IMR-90 (cell line): ENCODE measurements at regions not wholly inside any gene's neighbourhood (a gene's known extent, or its start where the extent isn't known, plus 50 kb on each side); places are given as distances from the start of the nearest gene placed in this dataset.

Source experiments
- ATAC-seq: fragments of 200-7000 bp; cut with Tn5 transposase; 2 replicates; pipeline ENCODE4 v1.9.1; 2020; ENCODE audit warnings: low read depth, mild to moderate bottlenecking, moderate library complexity
- BruUV-seq: library from RNA; stranded (reverse); fragments of 400-500 nt; replicated peaks from 2 replicates; lab custom pipeline; 2021; lab: Mats Ljungman, UMichigan
- CTCF ChIA-PET: fragments of 300-600 bp; formaldehyde crosslinking; extraction: SDS; loops from one replicate; lab custom pipeline; 2021; ENCODE audit warnings: antibody characterized with exemption; lab: Yijun Ruan, JAX
- POLR2A ChIA-PET: fragments of 300-600 bp; sonication (Branson Sonifier 250); formaldehyde crosslinking; loops from one replicate; lab custom pipeline; 2022; ENCODE audit warnings: antibody characterized with exemption; ENCODE audit not compliant: unreplicated experiment; lab: Charles Lee
- DNase-seq: peaks from one replicate; pipeline ENCODE4 v3.0.0; 2013
- H2AFZ ChIP-seq: replicated peaks from 2 replicates; pipeline ENCODE3; 2013; ENCODE audit warnings: low read length, mild to moderate bottlenecking; ENCODE audit not compliant: poor library complexity
- H2AK5ac ChIP-seq: 2 replicates; pipeline ENCODE4 v1.6.1; 2013; ENCODE audit warnings: low read depth, low read length, inconsistent platforms
- H2AK9ac ChIP-seq: replicated peaks from 2 replicates; pipeline ENCODE3; 2013; ENCODE audit warnings: mild to moderate bottlenecking, low read depth, low read length, moderate library complexity; ENCODE audit not compliant: poor library complexity
- H2BK120ac ChIP-seq: 2 replicates; pipeline ENCODE4 v1.6.1; 2013; ENCODE audit warnings: low read depth, low read length, inconsistent platforms
- H2BK15ac ChIP-seq: 3 replicates; pipeline ENCODE4 v1.6.1; 2013; ENCODE audit warnings: low read depth, low read length, inconsistent platforms
- H2BK20ac ChIP-seq: 2 replicates; pipeline ENCODE4 v1.6.1; 2013; ENCODE audit warnings: low read depth, mild to moderate bottlenecking, inconsistent platforms, low read length, moderate library complexity
- H2BK5ac ChIP-seq: 2 replicates; pipeline ENCODE4 v1.6.1; 2013; ENCODE audit warnings: mild to moderate bottlenecking, low read depth, low read length, inconsistent platforms; ENCODE audit not compliant: poor library complexity, severe bottlenecking
- H3K14ac ChIP-seq: replicated peaks from 2 replicates; pipeline ENCODE4 v1.6.1; 2013; ENCODE audit warnings: low read depth, low read length, inconsistent platforms
- H3K18ac ChIP-seq: 2 replicates; pipeline ENCODE4 v1.6.1; 2013; ENCODE audit warnings: low read depth, low read length, control low read depth
- H3K23ac ChIP-seq: 2 replicates; pipeline ENCODE4 v1.6.1; 2013; ENCODE audit warnings: low read depth, low read length, inconsistent platforms
- H3K27ac ChIP-seq: 2 replicates; pipeline ENCODE4 v1.5.1; 2013; ENCODE audit warnings: mild to moderate bottlenecking, control low read depth, low read length; ENCODE audit not compliant: insufficient read depth
- H3K27me3 ChIP-seq: 2 replicates; pipeline ENCODE4 v1.6.1; 2013; ENCODE audit warnings: low read length; ENCODE audit not compliant: control insufficient read depth, insufficient read depth
- H3K36me3 ChIP-seq: 2 replicates; pipeline ENCODE4 v1.6.1; 2013; ENCODE audit warnings: low read length, mixed read lengths; ENCODE audit not compliant: control insufficient read depth, insufficient read depth
- H3K4ac ChIP-seq: 2 replicates; pipeline ENCODE4 v1.6.1; 2013; ENCODE audit warnings: low read depth, low read length, inconsistent platforms
- H3K4me1 ChIP-seq: 2 replicates; pipeline ENCODE4 v1.6.1; 2013; ENCODE audit warnings: low read length, mixed read lengths; ENCODE audit not compliant: control insufficient read depth, insufficient read depth
- H3K4me2 ChIP-seq: 2 replicates; pipeline ENCODE4 v1.6.1; 2013; ENCODE audit warnings: low read depth, mild to moderate bottlenecking, control low read depth, low read length, moderate library complexity
- H3K4me3 ChIP-seq: 2 replicates; pipeline ENCODE4 v1.5.1; 2013; ENCODE audit warnings: low read depth, mild to moderate bottlenecking, control low read depth, low read length, moderate library complexity; ENCODE audit not compliant: insufficient read depth
- H3K56ac ChIP-seq: 2 replicates; pipeline ENCODE4 v1.6.1; 2013; ENCODE audit warnings: low read length, inconsistent platforms; ENCODE audit not compliant: insufficient read depth; ENCODE audit errors: extremely low read depth
- H3K79me1 ChIP-seq, 2 experiments: 2 replicates each; pipeline ENCODE4 v1.6.1; 2013; ENCODE audit warnings: low read length in 2 of 2, inconsistent platforms in 1 of 2, low read depth in 1 of 2
- H3K9ac ChIP-seq: 2 replicates; pipeline ENCODE4 v1.6.1; 2013; ENCODE audit warnings: low read depth, low read length, control low read depth
- H3K9me1 ChIP-seq: 2 replicates; pipeline ENCODE4 v1.6.1; 2013; ENCODE audit warnings: low read length, inconsistent platforms; ENCODE audit not compliant: insufficient read depth
- H3K9me3 ChIP-seq: 2 replicates; pipeline ENCODE4 v1.6.1; 2013; ENCODE audit warnings: low read length; ENCODE audit not compliant: control insufficient read depth, insufficient read depth
- H4K20me1 ChIP-seq: 2 replicates; pipeline ENCODE4 v1.6.1; 2013; ENCODE audit warnings: low read length, inconsistent platforms; ENCODE audit not compliant: insufficient read depth
- H4K5ac ChIP-seq: 2 replicates; pipeline ENCODE4 v1.6.1; 2013; ENCODE audit warnings: mild to moderate bottlenecking, low read depth, low read length, control low read depth
- H4K8ac ChIP-seq, 2 experiments: 2 replicates each; pipeline ENCODE4 v1.6.1; 2013; ENCODE audit warnings: low read depth in 2 of 2, low read length in 2 of 2, control low read depth in 1 of 2, inconsistent platforms in 1 of 2
- H4K91ac ChIP-seq: 2 replicates; pipeline ENCODE4 v1.6.1; 2013; ENCODE audit warnings: low read depth, low read length, inconsistent platforms; ENCODE audit not compliant: insufficient read depth
- FOS ChIP-seq: fragments of 150-350 bp; IDR thresholded peaks from 2 replicates; pipeline ENCODE4 v1.6.1; 2016; ENCODE audit warnings: low read depth, low read length
- dilution Hi-C: fragments of 300-500 bp; cut with HindIII; formaldehyde crosslinking; loops from one replicate; pipeline ENCODE4 v1.14.3; 2018; ENCODE audit warnings: low sequenced_read_pairs; ENCODE audit not compliant: unreplicated experiment
- in situ Hi-C: fragments of 300-500 bp; cut with MboI; formaldehyde crosslinking; loops from 3 replicates; pipeline ENCODE4 v1.14.3; 2019; ENCODE audit warnings: low sequenced_read_pairs, inconsistent platforms, mixed read lengths
- intact Hi-C: fragments of 100-400 bp; cut with micrococcal nuclease; formaldehyde crosslinking; loops from 2 replicates; pipeline ENCODE4 v1.10.0; 2022

DNA sequence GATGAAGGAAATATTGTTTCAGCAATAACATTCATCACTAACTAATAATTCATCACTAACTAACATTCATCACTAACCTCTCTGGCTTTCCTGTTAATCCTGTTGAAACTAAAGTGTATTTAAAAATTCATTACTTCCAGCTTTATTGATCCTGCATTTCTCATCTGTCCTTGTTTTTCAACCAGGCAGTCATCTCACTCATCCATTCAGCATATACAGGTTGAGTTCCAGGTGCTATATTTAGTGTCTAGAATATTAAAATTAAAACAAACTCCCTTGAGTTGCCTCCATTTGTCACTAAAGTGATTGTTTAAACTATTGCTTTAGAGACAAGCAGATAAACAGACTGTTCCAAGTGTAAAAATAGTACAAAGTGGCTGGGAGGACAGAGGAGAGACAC is 58.1 kb downstream of the ATXN7L3B start:
- Histone ChIP-seq H3K56ac (no peak overlapping the region), H2AFZ (no peak overlapping the region), H3K27ac (no peak overlapping the region), H3K27me3 (no peaks in the 10 kb centered on the region), H3K9me3 (no peaks in the 10 kb centered on the region), H2AK9ac (no peak overlapping the region), H3K9me1 (no peaks in the 10 kb centered on the region), H3K4me3 (no peak overlapping the region), H2BK20ac (no peak overlapping the region), H3K79me1 (no peaks in the 10 kb centered on the region), H2BK120ac (no peak overlapping the region), H3K4me1 (no peaks in the 10 kb centered on the region), H2BK15ac (no peak overlapping the region), H2BK5ac (no peak overlapping the region), H3K23ac (no peak overlapping the region), H3K4ac (no peak overlapping the region), H3K4me2 (no peak overlapping the region), H3K9ac (no peak overlapping the region), H3K36me3 (no peaks in the 10 kb centered on the region), H4K91ac (no peak overlapping the region), H4K20me1 (no peaks in the 10 kb centered on the region), H4K5ac (no peak overlapping the region), H3K18ac (no peak overlapping the region), H2AK5ac (no peak overlapping the region), H3K14ac (no peak overlapping the region), H4K8ac (no peak overlapping the region)
- ChIA-PET POLR2A (no interaction called here), CTCF (interaction anchor here (0.5 kb wide), 1 partner anchor 13 kb away, joined by 3 read pairs; no protein-coding TSS in a partner anchor)
- ATAC-seq (no peak), DNase-seq (no peak)
- TF ChIP-seq FOS: no peak
- in situ Hi-C loops: no loop called here
- dilution Hi-C loops: no loop called here
- BruUV-seq: no TSS peak
- intact Hi-C loops: no loop called here
